Prostate gland (tissue), 1 donor: ENCODE measurements at regions not wholly inside any gene's neighbourhood (a gene's known extent, or its start where the extent isn't known, plus 50 kb on each side); places are given as distances from the start of the nearest gene placed in this dataset.

Experiments used
- POLR2A ChIP-seq: fragments of 450-650 bp; IDR thresholded peaks from one replicate; pipeline ENCODE4 v1.6.1; 2016; ENCODE audit warnings: antibody characterized with exemption, mild to moderate bottlenecking
- POLR2AphosphoS5 ChIP-seq: sonication (generic); formaldehyde crosslinking; IDR thresholded peaks from one replicate; pipeline ENCODE4 v1.6.1; 2017; ENCODE audit warnings: antibody characterized with exemption

DNA sequence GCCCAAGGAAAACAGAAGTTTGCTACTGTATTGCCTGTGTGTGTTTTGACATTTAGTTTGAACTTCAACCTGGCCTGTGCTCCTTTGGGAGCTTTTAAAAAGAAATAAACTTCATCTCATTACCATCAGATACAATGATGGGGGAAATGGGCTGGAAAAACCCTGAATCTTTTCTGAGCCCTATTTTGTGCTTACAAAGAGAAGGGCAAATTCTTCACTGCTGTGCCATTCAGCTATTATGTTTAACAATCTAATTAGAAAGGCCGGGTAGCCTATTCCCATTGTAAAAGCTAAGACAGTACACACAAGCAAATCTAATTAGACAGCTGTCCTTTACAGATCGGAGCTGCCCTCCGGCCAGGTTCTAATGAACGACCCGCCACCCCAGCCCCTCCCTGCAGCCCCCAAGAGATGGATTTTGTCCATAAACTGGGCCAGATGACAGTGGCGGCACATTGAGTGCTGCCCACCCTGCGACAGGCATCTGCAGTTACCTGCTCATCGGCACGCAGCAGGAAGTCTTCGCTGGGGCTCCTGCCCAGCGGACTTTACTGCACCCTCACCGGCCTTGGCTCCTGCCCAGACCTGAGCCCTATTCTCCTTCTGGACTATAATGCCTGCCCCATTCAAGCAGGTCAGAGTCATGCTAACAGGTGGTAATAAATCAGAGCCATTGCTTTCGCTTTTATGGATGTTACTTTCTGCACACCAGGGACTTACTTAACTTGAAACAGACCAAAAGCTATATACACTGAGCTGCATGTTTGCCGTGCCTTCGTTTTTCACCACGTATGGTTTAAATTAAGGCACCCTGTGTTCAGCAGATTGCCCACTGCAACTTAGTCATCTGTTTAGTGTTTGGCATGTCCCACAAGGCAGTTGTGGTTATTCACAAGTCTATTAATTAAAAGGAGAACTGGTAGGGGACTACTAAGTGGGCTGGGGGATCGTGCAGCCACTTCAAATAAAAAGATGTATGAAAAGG lies 549.6 kb downstream of the FGF9 start:
- no peak for TF ChIP-seq POLR2AphosphoS5
- no peak for TF ChIP-seq POLR2A
